NCI-H2081 treated with DMSO at 0.1 percent for 48 hours (cell line): ENCODE measurements at regions not wholly inside any gene's neighbourhood (a gene's known extent, or its start where the extent isn't known, plus 50 kb on each side); places are given as distances from the start of the nearest gene placed in this dataset.

Experiments
- DNase-seq: peaks from one replicate; lab custom pipeline; 2025; lab: John Stamatoyannopoulos, UW

DNA sequence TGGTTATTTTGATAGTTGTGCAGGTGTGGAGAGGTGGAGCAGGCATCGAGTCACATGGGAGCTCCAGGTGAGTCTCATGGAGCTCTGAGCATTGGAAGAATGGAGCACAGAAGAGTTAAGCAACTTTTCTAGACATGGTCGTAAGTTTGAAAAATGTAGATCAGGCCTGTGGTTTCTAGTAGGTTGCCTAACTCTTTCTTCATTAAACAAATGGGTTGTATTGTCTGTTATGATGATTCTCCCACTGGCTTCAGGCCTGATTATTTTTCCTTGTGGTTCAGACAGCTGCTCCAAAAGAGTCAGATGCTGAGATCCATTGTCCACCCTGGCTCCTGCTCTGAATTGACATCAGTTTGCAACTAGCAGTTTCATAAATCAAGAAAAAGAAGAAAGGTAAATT, 80.3 kb upstream of the RPS23 start:
- no peak for DNase-seq

DNA sequence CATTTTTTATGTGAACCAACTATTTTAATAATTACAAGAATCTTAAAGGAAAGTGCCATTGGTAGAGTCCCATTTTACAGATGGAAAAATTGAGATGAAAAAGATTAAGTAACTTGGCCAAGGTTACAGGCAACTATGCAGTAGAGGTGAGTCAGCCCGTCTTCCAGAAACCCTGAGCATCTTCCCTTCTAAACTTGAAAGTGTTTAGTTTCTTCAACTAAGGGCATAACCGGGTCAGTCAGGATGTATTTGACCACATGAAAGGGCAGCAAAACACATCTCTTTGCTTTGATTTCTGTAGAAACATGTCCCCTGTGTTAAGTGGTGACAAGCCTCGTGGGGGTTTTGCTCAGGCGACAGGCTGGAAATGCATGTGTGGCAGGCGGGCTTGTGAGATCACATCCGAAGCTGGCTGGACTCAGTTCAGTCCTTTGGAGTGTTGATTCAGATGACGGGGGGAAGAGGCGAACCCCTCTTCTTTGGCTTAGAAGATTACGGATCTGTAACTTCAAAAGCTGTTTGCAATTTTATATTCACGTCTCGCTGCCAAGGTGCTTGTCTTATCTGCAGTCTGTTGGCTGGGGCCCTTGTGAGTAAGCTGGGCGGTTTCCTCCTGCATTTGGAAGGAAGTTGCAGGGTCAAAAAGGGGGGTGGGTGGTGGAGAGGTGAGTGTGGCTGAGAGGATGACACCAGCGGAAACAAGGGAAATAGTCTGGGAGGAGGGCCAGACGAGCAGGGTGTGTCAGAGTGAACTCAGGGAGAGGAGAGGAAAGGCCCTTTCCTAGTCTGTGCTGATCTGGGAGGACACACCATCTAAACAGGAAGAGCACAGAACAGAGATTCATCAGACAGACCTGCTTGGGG, 78.9 kb upstream of the RPS23 start:
- DNase-seq: no peak

DNA sequence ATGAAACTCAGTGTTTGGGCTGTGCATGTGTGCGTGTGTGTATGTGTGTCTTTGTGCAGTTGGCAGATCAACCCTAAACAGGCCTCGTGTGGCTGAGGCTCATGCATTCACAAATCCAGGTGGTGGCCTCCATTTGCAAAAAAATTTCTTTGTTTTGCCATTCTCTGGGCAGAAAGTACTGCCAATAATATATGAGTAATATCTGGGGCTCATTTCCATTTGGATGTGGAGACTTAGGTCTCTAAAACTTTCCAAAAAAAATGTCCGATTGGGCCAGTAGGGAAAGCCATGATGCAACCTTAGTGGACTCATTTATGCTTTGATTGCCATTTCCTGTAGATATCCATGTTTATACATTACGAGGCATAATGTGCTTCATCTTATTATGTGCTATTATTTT, 77.9 kb upstream of the RPS23 start:
- DNase-seq: no peak

DNA sequence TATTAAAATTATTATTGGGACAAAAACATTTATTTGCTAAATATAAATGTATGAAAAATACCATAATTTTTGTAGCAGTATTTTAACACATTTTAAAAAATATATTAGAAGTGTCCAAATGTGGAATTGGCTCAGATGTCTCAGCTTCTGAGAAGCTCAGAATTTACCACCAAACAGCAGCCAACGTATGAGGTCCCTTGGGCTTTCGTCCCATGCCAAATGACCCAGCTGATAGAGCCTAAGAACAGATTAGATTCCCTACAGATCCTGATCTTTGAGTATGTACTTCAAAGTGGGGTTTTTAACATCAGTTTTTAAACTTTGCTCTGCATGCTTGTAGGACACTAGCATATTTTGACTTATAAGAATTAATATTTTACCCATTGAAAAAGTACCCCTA, 77.3 kb upstream of the RPS23 start:
- no peak for DNase-seq

DNA sequence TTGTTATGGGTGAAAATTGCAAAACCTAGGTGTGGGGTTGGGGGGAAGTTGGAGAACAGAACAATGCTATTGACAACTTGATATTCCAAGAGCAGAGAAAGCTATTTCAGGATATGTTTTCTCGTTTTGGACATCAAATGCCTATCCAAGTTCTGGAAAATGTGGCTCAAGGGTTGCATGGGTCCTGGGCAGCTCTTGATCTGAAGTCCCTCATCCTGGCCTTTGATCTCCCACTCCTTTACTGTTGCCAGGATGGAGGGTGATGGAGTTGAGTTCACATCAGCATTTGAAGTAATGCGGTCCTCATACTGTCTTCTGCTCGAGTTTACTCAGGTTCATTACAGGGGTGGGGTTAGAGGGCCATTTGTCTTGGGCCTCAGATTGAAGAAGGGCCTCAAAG, 76.9 kb upstream of the RPS23 start:
- DNase-seq: no peak

DNA sequence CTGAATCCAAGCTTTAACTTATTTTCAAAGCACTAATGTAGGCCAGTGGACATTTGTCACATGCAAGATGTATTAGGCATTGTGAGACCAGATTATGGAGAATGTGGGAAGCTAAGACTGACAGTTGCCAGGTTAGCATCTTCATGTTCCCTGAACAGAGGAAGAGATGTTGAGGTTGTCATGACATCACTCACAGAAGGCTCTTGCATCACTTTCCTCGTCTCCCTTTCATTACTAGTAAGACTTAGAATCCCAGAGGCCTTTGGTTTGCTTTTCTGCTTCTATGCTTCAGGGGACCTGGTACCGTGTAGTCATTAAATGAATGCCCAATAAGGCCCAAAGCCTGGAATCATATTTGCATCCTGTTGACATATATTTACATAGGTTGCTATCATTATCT, 76.4 kb upstream of the RPS23 start:
- no peak for DNase-seq

DNA sequence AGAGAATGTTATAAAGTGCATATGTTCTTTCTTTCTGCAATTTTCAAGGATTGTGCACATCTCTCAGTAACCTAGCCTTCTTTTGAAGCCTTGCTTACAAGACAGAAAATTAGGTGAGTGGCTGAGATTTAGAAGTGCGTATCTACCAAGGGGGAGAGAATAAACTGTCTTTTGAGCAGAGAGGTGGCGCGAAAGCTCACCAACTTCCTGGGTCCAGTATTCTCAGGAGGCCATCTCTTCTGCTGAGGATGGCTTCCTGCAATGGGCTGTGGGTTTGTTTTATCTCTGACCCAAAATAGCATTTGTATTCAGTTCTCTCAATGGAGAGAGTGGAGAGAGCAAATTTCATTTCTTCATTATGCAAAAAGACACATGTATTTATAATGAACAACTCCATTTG, 75.4 kb upstream of the RPS23 start:
- no peak for DNase-seq

DNA sequence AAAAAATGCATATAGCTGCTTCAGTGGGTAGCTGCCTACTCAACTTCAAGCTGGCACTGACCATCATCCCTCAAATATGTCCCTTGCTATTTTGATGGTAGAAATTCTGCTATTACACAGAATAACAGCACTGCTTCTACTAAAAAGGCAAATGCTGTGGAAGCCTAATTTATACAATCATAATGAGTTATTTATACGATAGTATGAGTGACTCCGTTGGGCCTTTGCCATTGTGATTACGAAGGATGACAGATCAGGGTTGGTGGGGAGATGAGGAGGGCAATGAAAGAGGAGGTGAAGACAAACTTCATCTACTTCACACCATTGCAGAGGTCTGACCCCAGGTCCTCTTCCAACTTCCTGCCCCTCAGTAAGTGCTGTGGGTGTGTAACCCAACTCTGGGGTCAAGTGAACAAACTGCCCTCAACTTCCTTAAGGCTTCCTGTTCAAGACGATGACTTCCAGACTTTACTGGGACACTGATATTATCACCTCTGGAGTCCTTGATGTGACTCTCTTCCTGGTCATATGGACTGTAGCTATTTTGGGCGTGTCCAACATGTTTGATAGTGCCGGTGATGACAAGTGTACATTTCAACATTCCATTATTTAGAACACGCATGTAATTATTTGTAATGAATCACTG, 74.1 kb upstream of the RPS23 start:
- no peak for DNase-seq

DNA sequence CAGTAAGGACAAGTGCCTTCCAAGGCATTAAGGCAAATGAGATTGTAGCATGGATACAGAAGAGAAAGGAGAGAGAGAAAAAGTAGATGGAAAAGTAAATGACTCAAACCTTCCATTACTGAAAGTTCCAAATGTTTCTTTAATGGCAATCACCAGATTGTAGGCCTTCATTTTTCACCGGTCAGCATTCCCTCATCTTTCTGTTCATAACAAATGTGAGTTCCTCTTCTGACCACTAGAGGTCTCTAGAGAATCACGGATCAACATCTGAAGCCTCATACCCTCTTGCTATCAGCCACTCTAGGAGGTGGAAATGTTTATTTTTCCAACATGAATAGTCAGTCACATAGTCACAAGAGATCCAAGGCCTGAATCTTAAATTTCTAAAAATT, 73.6 kb upstream of the RPS23 start:
- no peak for DNase-seq

DNA sequence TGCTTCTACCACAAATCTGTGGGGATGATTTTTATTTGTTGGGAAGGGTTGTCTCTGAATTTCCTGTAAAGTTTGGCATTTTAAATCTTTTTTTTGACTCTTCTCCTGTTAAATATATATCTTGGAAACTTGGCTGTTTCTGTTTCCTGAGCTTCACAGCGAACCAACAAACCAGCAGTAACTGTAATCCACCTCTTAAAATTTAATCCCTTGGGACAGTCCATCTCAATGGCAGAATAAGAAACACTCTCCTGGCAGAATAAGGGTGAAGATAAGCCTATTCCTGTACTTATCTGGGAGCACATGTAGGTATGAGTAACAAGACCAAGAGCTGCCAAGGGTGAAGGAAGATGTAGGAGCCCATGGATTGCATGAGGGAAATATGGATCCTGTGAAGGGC, 73.1 kb upstream of the RPS23 start:
- no peak for DNase-seq

DNA sequence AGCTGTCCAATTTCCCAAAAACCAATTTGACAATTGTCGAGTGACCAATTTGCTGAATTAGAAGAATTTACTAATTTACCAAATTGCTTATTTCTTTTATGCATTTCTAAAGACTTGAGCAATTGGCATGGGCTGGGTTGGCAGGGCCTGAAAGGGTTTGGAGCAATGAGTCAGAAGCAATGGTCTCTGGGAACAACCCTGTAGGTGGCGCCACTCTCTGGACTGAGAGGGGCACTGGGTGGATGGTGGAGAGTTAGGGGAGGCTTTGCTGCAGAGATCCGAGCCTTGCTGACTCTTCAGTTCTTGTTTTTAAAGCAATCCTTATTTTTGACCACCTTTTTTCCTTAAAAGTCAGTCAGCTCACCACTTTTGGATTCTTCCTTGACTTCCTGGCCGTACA, 71.5 kb upstream of the RPS23 start:
- DNase-seq: no peak

DNA sequence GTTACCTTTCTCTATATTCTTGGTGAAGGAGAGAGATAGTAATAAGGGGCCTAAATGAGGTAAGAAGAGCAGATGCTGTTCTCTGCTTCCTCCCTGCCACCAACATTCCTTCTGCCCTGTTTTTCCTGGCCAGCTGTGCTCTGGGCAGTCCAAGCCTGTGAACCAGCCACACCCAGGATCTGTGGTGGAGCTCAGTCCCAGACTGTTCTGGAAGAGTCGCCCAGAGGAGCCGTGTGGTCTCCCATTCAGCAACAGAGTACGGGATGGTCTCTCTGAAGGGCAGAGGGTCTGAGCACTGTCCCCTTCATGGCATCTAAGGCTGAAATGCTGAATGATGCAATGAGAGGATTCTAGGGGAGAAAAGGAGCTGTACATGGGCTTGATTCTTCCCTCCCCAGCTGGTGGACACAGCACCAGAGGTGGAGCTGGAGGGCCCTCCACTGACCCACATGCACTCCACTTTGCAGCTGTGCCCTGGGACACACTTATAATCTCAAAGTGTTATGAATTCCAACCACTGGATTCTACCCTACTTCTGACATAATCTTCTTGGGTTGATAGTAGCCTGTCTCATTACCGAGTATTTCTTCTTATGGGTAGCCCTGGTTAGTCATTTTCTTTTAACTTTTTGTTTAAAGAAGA, 70.8 kb upstream of the RPS23 start:
- no peak for DNase-seq

DNA sequence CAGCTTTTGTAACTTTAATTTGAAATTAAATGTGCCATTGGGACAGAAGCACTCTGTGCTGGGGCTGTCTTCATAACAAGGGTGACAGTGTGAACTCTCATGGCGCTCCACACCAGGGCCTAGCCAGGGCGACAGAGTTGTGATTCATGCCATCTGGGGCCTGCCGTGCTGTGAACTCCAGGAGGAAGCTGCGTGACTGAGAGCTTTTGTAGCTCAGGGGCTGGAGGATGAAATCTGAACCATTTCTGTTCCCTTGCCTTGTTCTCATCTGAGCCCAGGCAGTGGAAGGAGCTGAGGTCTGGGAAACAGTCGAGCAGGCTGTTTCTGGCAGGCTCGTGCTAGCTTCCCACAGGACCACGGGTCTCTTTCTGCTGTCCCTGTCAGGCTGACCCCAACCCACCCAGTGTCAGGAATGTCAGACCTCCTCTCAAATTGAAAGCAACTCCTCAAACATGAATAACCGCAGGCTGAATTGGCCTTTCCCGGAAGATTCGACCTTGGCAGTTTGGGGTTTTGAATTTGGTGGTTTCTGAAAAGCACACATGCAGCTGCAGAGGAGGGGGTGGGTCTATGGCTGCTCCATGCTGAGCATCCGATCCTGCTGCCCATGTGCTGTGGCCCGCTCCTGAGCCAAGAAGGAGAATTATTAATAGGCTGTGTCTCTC, 69.2 kb upstream of the RPS23 start:
- DNase-seq: no peak

DNA sequence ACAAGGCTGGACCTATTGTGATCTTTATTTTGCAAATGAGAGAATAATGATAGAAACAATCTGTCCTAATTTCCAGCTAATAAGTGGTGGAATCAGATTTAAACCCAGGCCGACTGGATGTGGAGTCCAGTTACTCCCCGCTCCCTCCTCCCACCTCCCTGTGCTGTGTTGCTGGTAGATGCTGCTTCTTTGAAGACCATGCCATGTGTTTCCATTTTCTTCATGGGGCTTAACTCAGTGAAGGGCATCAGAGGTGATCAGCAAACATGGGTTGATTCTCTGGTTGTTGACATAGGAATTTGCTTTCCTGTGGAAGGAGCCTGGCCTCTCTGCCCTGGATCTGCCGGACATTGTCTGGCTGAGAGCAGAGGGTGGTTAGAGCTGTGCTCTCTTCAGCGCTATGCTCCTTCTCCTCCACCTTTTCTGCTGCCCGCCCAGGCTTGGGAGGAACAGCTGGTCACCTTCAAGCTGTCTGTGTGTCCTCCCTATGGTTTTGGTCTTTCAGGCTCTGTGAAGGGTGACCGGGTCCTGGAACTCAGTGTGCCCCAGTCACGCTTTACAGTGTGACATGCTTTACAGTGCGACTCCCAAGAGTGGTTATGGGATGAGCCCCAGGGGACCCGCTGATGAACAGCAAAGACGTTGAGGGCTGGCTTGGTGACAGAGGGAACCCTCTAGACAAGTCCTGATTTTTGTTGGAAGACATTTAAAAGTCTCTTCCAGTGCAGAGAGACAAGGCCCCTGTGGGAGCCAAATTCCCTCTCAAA, 68.4 kb upstream of the RPS23 start:
- DNase-seq: no peak

DNA sequence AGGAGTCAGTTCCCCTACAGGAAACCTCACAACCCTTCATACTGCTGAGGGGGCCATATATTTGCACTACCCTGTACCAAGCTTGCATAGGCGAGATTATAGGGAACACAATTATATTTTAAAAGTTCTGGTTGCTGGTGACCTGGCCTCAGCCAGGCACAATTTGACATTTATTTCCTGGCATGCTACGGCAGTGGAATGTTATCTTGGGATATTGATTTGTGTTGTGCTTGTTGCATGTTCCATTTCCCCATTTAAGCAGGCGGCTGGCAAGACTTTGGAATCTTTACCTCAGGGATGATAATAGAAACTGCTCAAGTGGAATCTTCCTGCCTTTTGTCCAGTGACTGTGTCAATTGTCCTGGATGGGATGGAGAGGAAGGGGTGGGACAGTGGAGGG, 67.0 kb upstream of the RPS23 start:
- no peak for DNase-seq

DNA sequence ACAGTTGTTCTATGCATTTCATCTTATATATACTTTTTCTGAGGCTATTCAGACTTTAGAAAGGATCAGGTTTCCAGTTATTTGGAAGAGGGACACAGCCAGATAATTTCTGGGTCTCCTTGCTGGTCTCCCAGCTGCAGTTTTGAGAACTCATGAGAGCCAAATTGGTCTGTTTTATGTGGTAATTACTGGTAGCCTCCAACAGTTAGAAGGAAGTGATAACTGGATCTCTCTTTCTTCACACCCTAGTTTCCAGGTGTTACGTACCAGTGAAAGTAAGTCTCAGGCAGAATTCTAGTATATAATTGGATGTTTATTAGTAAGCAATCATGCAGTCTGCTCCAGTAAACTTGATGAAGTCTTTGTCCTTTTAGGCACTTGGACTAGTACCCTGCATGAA, 63.2 kb upstream of the RPS23 start:
- DNase-seq: no peak

DNA sequence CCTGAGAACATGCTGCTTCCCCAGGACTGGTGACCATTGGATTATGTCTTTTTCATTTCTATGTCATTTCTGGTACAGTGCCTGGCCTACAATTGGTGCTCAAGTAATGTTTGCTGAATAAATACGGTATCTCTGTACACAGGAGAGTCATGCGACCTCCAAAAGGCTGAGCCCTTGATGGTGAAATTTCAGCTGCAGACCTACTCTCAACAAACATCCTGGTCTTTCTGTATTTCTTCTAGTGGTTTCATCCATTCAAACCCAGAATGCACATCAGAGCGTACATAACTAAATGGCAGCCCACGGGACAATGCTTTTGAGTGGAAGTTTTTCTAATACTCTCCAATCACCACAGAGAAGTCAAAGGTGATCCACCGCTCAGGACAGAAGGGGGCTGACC, 62.6 kb upstream of the RPS23 start:
- DNase-seq: no peak

DNA sequence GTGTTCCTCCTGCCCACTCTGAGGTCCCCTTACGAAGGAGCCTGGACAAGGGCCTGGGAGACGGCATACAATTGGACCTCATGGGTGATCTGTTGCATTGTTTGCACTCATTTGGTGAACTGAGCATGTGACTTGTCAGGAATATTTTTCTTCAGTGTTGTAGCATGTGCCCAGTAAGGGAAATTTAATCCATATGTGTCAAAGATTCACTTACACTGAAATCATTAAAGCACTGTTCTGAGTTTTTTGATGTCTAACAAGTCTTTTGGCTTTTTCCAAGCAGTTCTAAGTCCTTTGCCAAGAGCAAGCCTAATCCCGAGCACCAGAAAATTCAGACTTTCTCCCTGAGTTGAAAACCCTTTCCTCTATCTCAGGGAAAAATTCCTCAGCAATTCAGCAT, 61.6 kb upstream of the RPS23 start:
- no peak for DNase-seq

DNA sequence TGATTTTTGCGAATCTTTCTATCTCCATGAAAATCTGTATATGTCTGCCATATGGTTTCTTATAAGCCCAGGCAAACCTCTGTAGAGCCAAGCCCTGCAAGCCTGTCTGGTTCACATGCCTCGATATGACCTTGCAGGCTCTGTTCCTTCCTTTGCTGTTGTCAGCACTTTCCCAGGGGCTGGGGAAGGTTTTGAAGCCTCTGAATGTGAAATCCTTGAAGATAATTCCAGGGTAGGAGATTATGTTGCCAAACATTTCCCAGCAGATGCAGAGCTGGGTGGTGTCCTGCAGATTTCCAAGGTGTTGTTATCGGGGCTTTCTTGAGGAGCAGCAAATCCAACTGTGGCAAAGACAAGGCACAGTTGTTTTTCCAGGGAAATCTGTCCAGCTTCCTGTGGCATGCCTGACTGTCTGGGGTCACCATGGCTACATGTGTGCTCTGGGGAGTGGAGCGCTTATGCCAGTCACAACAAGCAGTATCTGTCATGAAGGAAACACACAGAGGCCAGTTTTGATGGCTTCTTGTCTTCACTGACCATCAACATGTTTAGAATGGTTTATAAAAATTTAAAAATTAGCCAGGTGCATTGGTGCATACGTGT, 60.7 kb upstream of the RPS23 start:
- DNase-seq: no peak

DNA sequence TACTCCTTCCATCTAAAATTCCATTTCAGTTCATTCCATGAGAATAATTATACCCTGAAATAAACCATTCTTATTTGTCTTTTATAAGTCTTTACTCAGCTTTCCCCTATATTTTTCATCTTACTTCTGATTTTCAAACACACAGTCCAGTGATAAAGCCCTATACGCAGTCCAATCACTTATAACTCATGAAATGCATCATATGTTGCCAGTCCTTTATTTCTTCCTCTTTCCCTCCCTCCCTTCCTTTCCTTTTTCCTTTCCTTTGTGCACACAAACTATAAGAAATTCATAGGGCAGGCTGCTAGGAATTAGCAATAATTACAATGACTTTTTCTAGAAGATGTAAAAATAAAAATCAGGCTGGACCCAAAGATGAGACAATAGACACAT, 58.8 kb upstream of the RPS23 start:
- no peak for DNase-seq

DNA sequence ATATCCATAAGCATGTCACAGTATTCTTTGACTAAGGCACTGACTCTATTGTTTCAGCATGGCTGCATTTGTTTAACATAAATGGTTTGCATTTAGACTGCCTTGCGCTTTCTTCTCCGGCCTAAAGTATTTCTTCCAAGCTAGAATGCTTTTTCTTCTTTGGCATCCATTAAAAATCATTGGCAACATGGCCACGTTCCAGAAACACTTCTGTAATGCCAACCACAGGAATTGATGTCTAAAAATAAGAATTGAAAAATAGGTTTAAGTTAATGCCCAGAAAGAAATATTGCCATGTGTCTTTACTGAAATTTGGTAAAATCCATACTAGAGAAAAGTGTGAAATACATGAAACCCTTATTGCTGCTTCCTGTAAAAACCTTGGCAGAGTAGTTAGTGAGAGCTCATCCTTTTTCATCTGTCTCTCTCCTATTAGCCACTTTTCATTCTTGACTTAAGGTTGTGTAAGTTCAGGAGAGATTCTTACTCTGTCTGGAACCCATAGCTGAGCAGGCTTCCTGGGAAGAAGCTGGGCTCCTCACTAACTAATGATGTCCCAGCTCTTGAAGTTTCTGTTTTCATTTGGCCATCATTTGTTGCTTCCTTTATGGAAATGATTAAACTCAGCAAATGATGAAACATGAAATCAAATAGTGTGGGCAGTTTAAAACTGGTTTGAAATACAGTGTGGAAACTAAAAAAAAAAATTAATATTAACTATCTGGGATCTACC, 58.2 kb upstream of the RPS23 start:
- DNase-seq: no peak
